ENCODE measurements at regions not wholly inside any gene's neighbourhood (a gene's known extent, or its start where the extent isn't known, plus 50 kb on each side); places are given as distances from the start of the nearest gene placed in this dataset.
"Not testable (repeated sequence)": the region's sequence is repeated elsewhere in the genome, so short reads cannot be mapped to it uniquely, and the experiment has no call there.

DNA sequence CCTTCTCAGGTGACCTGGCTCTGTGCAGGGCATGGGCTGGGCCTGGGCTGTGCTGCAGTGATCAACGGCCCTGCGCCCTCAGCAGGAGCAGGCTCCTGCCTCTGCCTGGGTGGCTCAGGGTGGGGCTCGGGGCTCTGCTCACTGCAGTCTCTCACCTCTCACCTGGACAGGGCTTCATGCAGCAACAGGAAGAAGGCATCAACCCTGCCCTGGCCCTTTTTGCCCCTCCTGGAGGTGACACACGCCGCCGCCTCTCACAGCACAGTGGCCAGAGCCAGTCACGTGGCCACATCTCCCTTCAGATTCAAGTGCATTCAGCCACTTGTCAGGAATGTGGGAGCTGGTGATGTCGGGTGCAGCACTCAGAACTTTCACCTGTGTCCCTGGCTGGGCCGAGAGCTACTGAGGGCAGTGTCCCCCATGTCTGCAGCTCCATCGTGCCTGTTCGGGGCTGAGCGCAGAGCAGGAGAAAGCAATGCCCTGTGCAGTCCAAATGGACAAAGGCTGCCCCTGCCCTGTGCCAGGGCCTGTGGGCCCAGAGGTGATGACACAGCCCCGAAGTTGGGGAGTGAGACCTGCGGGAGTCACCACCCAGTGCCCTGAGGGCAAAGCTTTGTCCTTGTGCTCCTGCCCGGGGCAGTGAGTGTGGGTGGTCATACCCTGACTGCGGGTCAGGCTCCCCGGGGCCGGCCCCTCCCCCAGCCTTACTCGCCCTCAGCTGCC lies 314.0 kb downstream of the PTPRU start:
- no peak overlapping the region for H3K4me3 ChIP-seq (replicated peaks; ENCODE audit: low read depth, low read length)
- DNase-seq (ENCODE audit: low read depth): no peak
- TF ChIP-seq, protein P1, sequence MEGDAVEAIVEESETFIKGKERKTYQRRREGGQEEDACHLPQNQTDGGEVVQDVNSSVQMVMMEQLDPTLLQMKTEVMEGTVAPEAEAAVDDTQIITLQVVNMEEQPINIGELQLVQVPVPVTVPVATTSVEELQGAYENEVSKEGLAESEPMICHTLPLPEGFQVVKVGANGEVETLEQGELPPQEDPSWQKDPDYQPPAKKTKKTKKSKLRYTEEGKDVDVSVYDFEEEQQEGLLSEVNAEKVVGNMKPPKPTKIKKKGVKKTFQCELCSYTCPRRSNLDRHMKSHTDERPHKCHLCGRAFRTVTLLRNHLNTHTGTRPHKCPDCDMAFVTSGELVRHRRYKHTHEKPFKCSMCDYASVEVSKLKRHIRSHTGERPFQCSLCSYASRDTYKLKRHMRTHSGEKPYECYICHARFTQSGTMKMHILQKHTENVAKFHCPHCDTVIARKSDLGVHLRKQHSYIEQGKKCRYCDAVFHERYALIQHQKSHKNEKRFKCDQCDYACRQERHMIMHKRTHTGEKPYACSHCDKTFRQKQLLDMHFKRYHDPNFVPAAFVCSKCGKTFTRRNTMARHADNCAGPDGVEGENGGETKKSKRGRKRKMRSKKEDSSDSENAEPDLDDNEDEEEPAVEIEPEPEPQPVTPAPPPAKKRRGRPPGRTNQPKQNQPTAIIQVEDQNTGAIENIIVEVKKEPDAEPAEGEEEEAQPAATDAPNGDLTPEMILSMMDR (IDR thresholded peaks at IDR 0.05; ENCODE audit: low read length, missing control alignments): no peak

DNA sequence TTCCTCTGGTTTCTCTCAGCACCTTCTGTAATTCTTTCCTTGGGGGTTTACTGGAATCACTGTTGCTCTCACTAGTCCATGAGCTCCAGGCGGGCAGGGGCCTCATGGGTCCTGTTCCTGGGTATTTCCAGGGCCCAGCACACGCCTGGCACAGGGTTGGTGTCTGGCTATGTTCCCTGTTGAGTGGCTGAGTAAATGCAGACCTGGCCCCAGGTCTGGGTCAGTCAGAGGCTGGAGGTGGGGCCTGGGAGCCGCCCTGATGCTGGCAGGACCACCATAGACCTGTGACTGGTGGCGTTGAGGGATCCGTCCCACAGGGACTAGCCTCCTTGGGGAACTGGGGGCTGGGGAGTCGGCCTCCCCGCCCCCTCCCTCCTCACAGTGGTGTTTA lies 313.4 kb downstream of the PTPRU start:
- not testable (repeated sequence) for DNase-seq (ENCODE audit: low read depth); H3K4me3 ChIP-seq (replicated peaks; ENCODE audit: low read depth, low read length)

DNA sequence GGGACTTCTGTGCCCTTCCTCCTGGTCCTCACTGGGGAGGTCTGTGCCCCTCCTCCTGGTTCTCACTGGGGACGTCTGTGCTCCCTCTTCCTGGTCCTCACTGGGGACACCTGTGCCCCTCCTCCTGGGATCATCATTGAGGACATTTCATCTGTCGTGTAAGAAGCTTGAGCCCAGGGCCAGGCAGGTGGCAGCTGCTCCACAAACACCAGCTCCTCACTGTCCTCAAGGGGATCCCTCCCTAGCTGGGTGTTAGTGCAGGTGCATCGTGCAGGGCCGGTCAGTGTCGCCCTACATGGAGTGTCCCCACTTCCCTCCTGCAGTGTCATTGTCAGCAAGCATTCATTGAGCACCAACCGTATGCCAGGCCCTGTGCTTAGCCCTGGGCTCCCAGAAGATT lies 312.7 kb downstream of the PTPRU start:
- no peak overlapping the region for H3K4me3 ChIP-seq (replicated peaks; ENCODE audit: low read depth, low read length)
- TF ChIP-seq, protein P1 (IDR thresholded peaks at IDR 0.05; ENCODE audit: low read length, missing control alignments): no peak
- DNase-seq (ENCODE audit: low read depth): no peak

DNA sequence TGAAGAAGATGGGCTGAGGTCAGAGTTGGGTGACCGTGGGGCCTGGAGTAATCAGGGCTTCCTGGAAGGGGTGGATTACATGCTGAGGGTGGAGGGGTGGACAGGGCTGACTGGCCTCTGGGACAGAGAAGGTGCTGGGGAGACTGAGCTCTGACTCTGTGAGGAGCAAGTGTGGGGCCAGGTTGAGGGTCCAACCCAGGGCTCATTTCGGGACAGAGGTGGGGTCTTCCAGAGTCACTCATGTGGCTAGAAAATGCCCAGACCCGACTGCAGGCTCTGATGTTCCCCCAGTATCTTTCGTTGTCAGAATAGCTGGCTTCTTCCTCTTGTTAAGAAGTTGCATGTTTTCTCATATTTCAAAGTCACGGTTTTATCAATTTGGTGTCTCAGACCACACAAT lies 311.8 kb downstream of the PTPRU start:
- no peak overlapping the region for H3K4me3 ChIP-seq (replicated peaks; ENCODE audit: low read depth, low read length)
- TF ChIP-seq, protein P1 (IDR thresholded peaks at IDR 0.05; ENCODE audit: low read length, missing control alignments): no peak
- no peak for DNase-seq (ENCODE audit: low read depth)

DNA sequence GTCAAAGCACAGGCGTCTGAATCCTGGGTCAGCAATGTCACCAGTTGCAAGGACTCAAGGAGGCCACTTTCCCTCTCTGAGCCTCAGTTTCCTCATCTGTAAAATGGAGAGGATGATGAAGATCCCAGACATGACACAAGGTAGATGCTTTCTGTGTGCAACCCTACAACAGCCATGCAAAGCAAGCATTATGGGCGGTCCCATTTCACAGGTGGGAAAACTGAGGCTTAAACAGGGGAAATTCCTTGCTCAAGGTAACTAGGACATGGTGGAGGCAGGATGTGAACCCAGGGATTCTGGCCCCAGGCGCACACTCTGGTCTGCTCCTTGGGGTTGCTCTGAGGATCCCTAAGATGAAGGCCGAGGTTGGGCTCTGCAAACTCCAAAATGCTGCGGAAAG lies 311.0 kb downstream of the PTPRU start:
- no peak for DNase-seq (ENCODE audit: low read depth)
- H3K4me3 ChIP-seq (replicated peaks; ENCODE audit: low read depth, low read length): no peak overlapping the region
- TF ChIP-seq, protein P1 (IDR thresholded peaks at IDR 0.05; ENCODE audit: low read length, missing control alignments): no peak

DNA sequence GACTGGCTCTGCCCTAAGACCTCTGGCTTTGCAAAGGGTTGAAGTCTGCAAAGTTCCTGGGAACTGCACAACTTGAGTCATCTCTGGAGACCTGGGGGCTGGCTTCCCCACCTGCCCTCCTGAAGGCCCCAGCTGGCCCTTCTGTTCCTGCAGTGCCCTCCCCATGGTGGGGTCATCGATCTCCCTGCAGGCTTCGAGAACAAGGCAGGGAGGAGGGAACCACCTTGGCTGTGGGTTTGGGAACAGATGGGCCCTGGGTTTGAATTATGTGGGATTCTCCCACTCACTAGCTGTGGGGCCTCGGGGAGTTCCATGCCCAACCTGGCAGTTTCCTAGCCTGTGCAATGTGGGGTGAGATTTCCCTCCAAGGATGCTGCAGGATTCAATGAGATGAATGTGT lies 310.2 kb downstream of the PTPRU start:
- no peak overlapping the region for H3K4me3 ChIP-seq (replicated peaks; ENCODE audit: low read depth, low read length)
- TF ChIP-seq, protein P1 (IDR thresholded peaks at IDR 0.05; ENCODE audit: low read length, missing control alignments): no peak
- no peak for DNase-seq (ENCODE audit: low read depth)

DNA sequence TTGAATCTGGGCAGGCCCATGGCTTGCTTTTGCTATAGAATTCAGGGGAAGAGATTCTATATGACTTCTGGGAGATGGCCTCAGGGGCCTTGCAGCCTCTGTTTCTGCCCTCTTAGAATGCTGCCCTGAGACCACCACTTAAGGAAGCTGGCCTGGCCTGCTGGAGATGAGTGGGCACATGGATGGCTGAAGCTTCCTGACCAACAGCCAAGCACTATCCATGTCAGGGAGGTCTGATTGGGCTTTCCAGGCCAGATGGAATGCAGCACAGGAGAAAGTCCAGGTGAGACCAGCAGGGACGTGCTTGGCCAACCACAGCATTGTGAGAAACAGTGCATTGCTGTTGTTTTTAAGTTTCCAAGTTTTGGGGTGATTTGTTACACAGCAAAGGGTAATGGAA lies 308.1 kb downstream of the PTPRU start:
- no peak for DNase-seq (ENCODE audit: low read depth)
- TF ChIP-seq, protein P1 (IDR thresholded peaks at IDR 0.05; ENCODE audit: low read length, missing control alignments): no peak
- no peak overlapping the region for H3K4me3 ChIP-seq (replicated peaks; ENCODE audit: low read depth, low read length)

All from fibroblast of pulmonary artery (primary cell).